Gastrocnemius medialis (tissue), 4 donors: ENCODE measurements at regions not wholly inside any gene's neighbourhood (a gene's known extent, or its start where the extent isn't known, plus 50 kb on each side); places are given as distances from the start of the nearest gene placed in this dataset.

Experiments used
- ATAC-seq, 2 donors: fragments of 150-250 bp; one replicate each; pipeline ENCODE4 v1.9.1; 2016
- DNase-seq, 2 donors: peaks; one replicate each; pipeline ENCODE4 v3.0.0-alpha.2; 2019
- H3K27ac ChIP-seq, 4 donors: fragments of 200-600 bp; sonication (generic); 1 replicate in 1 of 4; 2 replicates in 3 of 4; pipeline ENCODE4 v1.5.1; 2016 to 2018; ENCODE audit warnings: mild to moderate bottlenecking in 2 of 4, moderate library complexity in 1 of 4
- H3K27me3 ChIP-seq, 3 donors: fragments of 200-600 bp; sonication (generic) in 2 of 3; 1 replicate in 1 of 3; 2 replicates in 2 of 3; pipeline versions ENCODE4 v1.5.1 to v1.6.0; 2016 to 2019; ENCODE audit warnings: mild to moderate bottlenecking in 1 of 3, moderate library complexity in 1 of 3
- H3K36me3 ChIP-seq, 2 donors: fragments of 200-600 bp; sonication (generic) in 1 of 2; one replicate each; pipeline ENCODE4 v1.5.1; 2017 to 2018
- H3K4me1 ChIP-seq, 2 donors: fragments of 200-600 bp; sonication (generic) in 1 of 2; one replicate each; pipeline ENCODE4 v1.5.1; 2016 to 2017; ENCODE audit warnings: mild to moderate bottlenecking in 2 of 2
- H3K4me3 ChIP-seq, 4 donors: fragments of 200-600 bp; sonication (generic) in 3 of 4; 1 replicate in 1 of 4; 2 replicates in 3 of 4; pipeline ENCODE4 v1.5.1; 2016 to 2019; ENCODE audit warnings: mild to moderate bottlenecking in 2 of 4
- H3K9me3 ChIP-seq, 3 donors: fragments of 200-600 bp; sonication (generic) in 2 of 3; 1 replicate in 1 of 3; 2 replicates in 2 of 3; pipeline ENCODE4 v1.5.1; 2016 to 2019
- CTCF ChIP-seq, 5 experiments: fragments of 450-650 bp in 3 of 5; fragments of 200-600 bp in 2 of 5; sonication (generic) in 2 of 5; IDR thresholded peaks in 4 of 5; conservative IDR thresholded peaks in 1 of 5; 1 replicate in 4 of 5; 2 replicates in 1 of 5; pipeline ENCODE4 v1.5.1; 2016 to 2019; ENCODE audit warnings: antibody characterized with exemption in 5 of 5, mild to moderate bottlenecking in 3 of 5, moderate library complexity in 3 of 5
- POLR2A ChIP-seq, 2 donors: fragments of 450-650 bp; IDR thresholded peaks; one replicate each; pipeline ENCODE4 v1.6.1; 2017; ENCODE audit warnings: antibody characterized with exemption in 2 of 2, mild to moderate bottlenecking in 2 of 2, moderate library complexity in 2 of 2
- in situ Hi-C, 4 donors: fragments of 200-750 bp; cut with MboI; loops; one replicate each; pipeline versions ENCODE4 v1.15.0 to v1.8.0; 2017; ENCODE audit warnings: low sequenced_read_pairs in 4 of 4
- intact Hi-C: fragments of 100-400 bp; cut with DNase I; formaldehyde crosslinking; loops from one replicate; pipeline ENCODE4 v1.15.1; 2023; ENCODE audit warnings: low total_unique reads

- no peak overlapping the region for H3K27ac ChIP-seq
- ATAC-seq, result no peak
- DNase-seq, result no peak
- no peaks in the 10 kb centered on the region for H3K36me3 ChIP-seq
- in situ Hi-C loops (no loop called here), intact Hi-C loops (no loop called here)
- no peaks in the 10 kb centered on the region for H3K9me3 ChIP-seq
- no peaks in the 10 kb centered on the region for H3K4me1 ChIP-seq
- no peaks in the 10 kb centered on the region for H3K27me3 ChIP-seq
- TF ChIP-seq CTCF (IDR thresholded peaks at IDR 0.05 in 4 of 5, conservative IDR thresholded peaks at IDR 0.05 in 1 of 5), result no peak
- no peak for TF ChIP-seq POLR2A (IDR thresholded peaks at IDR 0.05)
- H3K4me3 ChIP-seq, result no peak overlapping the region
Observed at GRCh38 chr12:18923721-18924120, 185.8 kb downstream of the CAPZA3 start.

- Histone ChIP-seq H3K27me3 (no peaks in the 10 kb centered on the region), H3K4me1 (no peaks in the 10 kb centered on the region), H3K9me3 (no peaks in the 10 kb centered on the region), H3K4me3 (no peak overlapping the region), H3K27ac (no peak overlapping the region), H3K36me3 (no peaks in the 10 kb centered on the region)
- intact Hi-C loops, result no loop called here
- DNase-seq, result no peak
- in situ Hi-C loops, result no loop called here
- TF ChIP-seq CTCF (IDR thresholded peaks at IDR 0.05 in 4 of 5, conservative IDR thresholded peaks at IDR 0.05 in 1 of 5), result no peak
- no peak for TF ChIP-seq POLR2A (IDR thresholded peaks at IDR 0.05)
- no peak for ATAC-seq
Observed at GRCh38 chr12:18926188-18926587, 188.3 kb downstream of the CAPZA3 start.

- no peak for TF ChIP-seq POLR2A (IDR thresholded peaks at IDR 0.05)
- TF ChIP-seq CTCF (IDR thresholded peaks at IDR 0.05 in 4 of 5, conservative IDR thresholded peaks at IDR 0.05 in 1 of 5), result no peak
- ATAC-seq (no peak), DNase-seq (no peak)
- Histone ChIP-seq H3K4me3 (no peak overlapping the region), H3K9me3 (no peaks in the 10 kb centered on the region), H3K27me3 (no peaks in the 10 kb centered on the region), H3K27ac (no peak overlapping the region), H3K4me1 (no peaks in the 10 kb centered on the region), H3K36me3 (no peaks in the 10 kb centered on the region)
- intact Hi-C loops, result no loop called here
- in situ Hi-C loops, result no loop called here
Observed at GRCh38 chr12:18932211-18932610, 194.3 kb downstream of the CAPZA3 start.

GRCh38 chr12:18932715-18933114 is 194.8 kb downstream of the CAPZA3 start:
- DNase-seq (no peak), ATAC-seq (no peak)
- H3K36me3 ChIP-seq, result no peaks in the 10 kb centered on the region
- H3K9me3 ChIP-seq, result no peaks in the 10 kb centered on the region
- H3K27me3 ChIP-seq, result no peaks in the 10 kb centered on the region
- H3K27ac ChIP-seq, result no peak overlapping the region
- intact Hi-C loops (no loop called here), in situ Hi-C loops (no loop called here)
- H3K4me1 ChIP-seq, result no peaks in the 10 kb centered on the region
- H3K4me3 ChIP-seq, result no peak overlapping the region
- TF ChIP-seq POLR2A (IDR thresholded peaks at IDR 0.05) (no peak), CTCF (IDR thresholded peaks at IDR 0.05 in 4 of 5, conservative IDR thresholded peaks at IDR 0.05 in 1 of 5) (no peak)

GRCh38 chr12:18935371-18935965 is 194.1 kb upstream of the PLEKHA5 start:
- no peaks in the 10 kb centered on the region for H3K4me1 ChIP-seq
- DNase-seq, result no peak
- intact Hi-C loops, result no loop called here
- no peak for TF ChIP-seq CTCF (IDR thresholded peaks at IDR 0.05 in 4 of 5, conservative IDR thresholded peaks at IDR 0.05 in 1 of 5)
- TF ChIP-seq POLR2A (IDR thresholded peaks at IDR 0.05), result no peak
- H3K27me3 ChIP-seq, result no peaks in the 10 kb centered on the region
- no peak overlapping the region for H3K4me3 ChIP-seq
- ATAC-seq, result no peak
- H3K27ac ChIP-seq, result no peak overlapping the region
- no peaks in the 10 kb centered on the region for H3K36me3 ChIP-seq
- in situ Hi-C loops, result no loop called here
- no peaks in the 10 kb centered on the region for H3K9me3 ChIP-seq
